WTC11 (cell line): ENCODE measurements at regions not wholly inside any gene's neighbourhood (a gene's known extent, or its start where the extent isn't known, plus 50 kb on each side); places are given as distances from the start of the nearest gene placed in this dataset.
A peak's percentile ranks its signal among the peaks of the same experiment; 100 is the strongest.
"Not testable (repeated sequence)": the region's sequence is repeated elsewhere in the genome, so short reads cannot be mapped to it uniquely, and the experiment has no call there.

ENCODE experiments used
- ATAC-seq: fragments of 200-7000 bp; cut with Tn5 transposase; 2 replicates; pipeline ENCODE4 v1.10.0; 2021; ENCODE audit warnings: mild to moderate bottlenecking, moderate library complexity
- CTCF ChIA-PET: fragments of 300-600 bp; sonication (Branson Sonifier 250); formaldehyde crosslinking; loops from one replicate; lab custom pipeline; 2021; ENCODE audit warnings: antibody characterized with exemption; lab: Charles Lee
- POLR2A ChIA-PET: fragments of 350-600 bp; sonication (Branson Sonifier 250); formaldehyde crosslinking; loops from one replicate; lab custom pipeline; 2021; ENCODE audit warnings: antibody characterized with exemption; lab: Charles Lee
- DNase-seq: peaks from one replicate; pipeline ENCODE4 v3.0.0; 2021; ENCODE audit warnings: low spot score
- H3K27ac Mint-ChIP-seq: 2 replicates; pipeline ENCODE4 v1.8.0; 2021; ENCODE audit warnings: mixed read lengths
- H3K27me3 Mint-ChIP-seq: 2 replicates; pipeline ENCODE4 v1.8.0; 2021; ENCODE audit warnings: low read depth, mild to moderate bottlenecking, moderate library complexity, mixed read lengths
- H3K36me3 Mint-ChIP-seq: 2 replicates; pipeline ENCODE4 v1.8.0; 2021; ENCODE audit warnings: mixed read lengths
- H3K4me1 Mint-ChIP-seq: 2 replicates; pipeline ENCODE4 v1.8.0; 2022; ENCODE audit warnings: mixed read lengths
- H3K4me3 Mint-ChIP-seq: 2 replicates; pipeline ENCODE4 v1.8.0; 2021; ENCODE audit warnings: mild to moderate bottlenecking, moderate library complexity, mixed read lengths
- H3K9me3 Mint-ChIP-seq: 2 replicates; pipeline ENCODE4 v1.8.0; 2021; ENCODE audit warnings: mixed read lengths
- ATF6 ChIP-seq: sonication (generic); formaldehyde crosslinking; IDR thresholded peaks from 2 replicates; pipeline ENCODE4 v1.8.1; 2023; ENCODE audit warnings: mild to moderate bottlenecking, missing genetic modification reagents
- CDX4 ChIP-seq: fragments of 250-450 bp; sonication (Bioruptor Pico); IDR thresholded peaks from 2 replicates; pipeline ENCODE4 v1.9.0; 2021; ENCODE audit warnings: moderate library complexity, mild to moderate bottlenecking, inconsistent platforms, borderline replicate concordance
- ETV6 ChIP-seq: sonication (generic); formaldehyde crosslinking; IDR thresholded peaks from 2 replicates; pipeline ENCODE4 v1.8.1; 2022; ENCODE audit warnings: mild to moderate bottlenecking, missing genetic modification reagents
- HMGXB4 ChIP-seq: sonication (generic); formaldehyde crosslinking; IDR thresholded peaks from 2 replicates; pipeline ENCODE4 v1.8.1; 2023; ENCODE audit warnings: mild to moderate bottlenecking, moderate library complexity, missing genetic modification reagents
- MAX ChIP-seq: sonication (generic); formaldehyde crosslinking; IDR thresholded peaks from 2 replicates; pipeline ENCODE4 v1.8.0; 2022; ENCODE audit warnings: mild to moderate bottlenecking, missing genetic modification reagents
- MLX ChIP-seq: sonication (generic); formaldehyde crosslinking; IDR thresholded peaks from 2 replicates; pipeline ENCODE4 v1.8.1; 2023; ENCODE audit warnings: mild to moderate bottlenecking, missing genetic modification reagents, moderate library complexity
- MXD4 ChIP-seq: fragments of 250-450 bp; sonication (Bioruptor Pico); IDR thresholded peaks from 2 replicates; pipeline ENCODE4 v1.8.0; 2021; ENCODE audit warnings: mild to moderate bottlenecking, moderate library complexity, borderline replicate concordance
- NFATC4 ChIP-seq: fragments of 250-450 bp; sonication (Bioruptor Pico); IDR thresholded peaks from 2 replicates; pipeline ENCODE4 v1.9.0; 2021; ENCODE audit warnings: mild to moderate bottlenecking
- NFE2L1 ChIP-seq: sonication (generic); formaldehyde crosslinking; IDR thresholded peaks from 2 replicates; pipeline ENCODE4 v1.8.1; 2023; ENCODE audit warnings: missing genetic modification reagents
- NFYB ChIP-seq: sonication (generic); formaldehyde crosslinking; conservative IDR thresholded peaks from 2 replicates; pipeline ENCODE4 v1.8.0; 2022; ENCODE audit warnings: low read depth, missing genetic modification reagents
- NR1H2 ChIP-seq: sonication (generic); formaldehyde crosslinking; IDR thresholded peaks from 2 replicates; pipeline ENCODE4 v1.9.0; 2021; ENCODE audit warnings: mild to moderate bottlenecking, moderate library complexity, missing genetic modification reagents
- SMAD3 ChIP-seq: sonication (generic); formaldehyde crosslinking; IDR thresholded peaks from 2 replicates; pipeline ENCODE4 v1.8.0; 2022; ENCODE audit warnings: missing genetic modification reagents, mild to moderate bottlenecking, borderline replicate concordance
- TP53 ChIP-seq: sonication (generic); formaldehyde crosslinking; IDR thresholded peaks from 2 replicates; pipeline ENCODE4 v1.8.1; 2023; ENCODE audit warnings: mild to moderate bottlenecking, missing genetic modification reagents
- USF2 ChIP-seq: sonication (generic); formaldehyde crosslinking; IDR thresholded peaks from 2 replicates; pipeline ENCODE4 v1.8.1; 2023; ENCODE audit warnings: mild to moderate bottlenecking, missing genetic modification reagents, moderate library complexity
- ZNF423 ChIP-seq: fragments of 250-450 bp; sonication (Bioruptor Pico); IDR thresholded peaks from 2 replicates; pipeline ENCODE4 v2.1.2; 2022; ENCODE audit warnings: mild to moderate bottlenecking, moderate library complexity

GRCh38 chr1:114249691-114250090 lies 96.0 kb upstream of the SYT6 start (continued):
- no peak for TF ChIP-seq CDX4 (CRISPR knock-in tag)
- no peak for TF ChIP-seq TP53

- ATAC-seq (no peak), DNase-seq (no peak)
- POLR2A ChIA-PET, result no interaction called here
- CTCF ChIA-PET, result no interaction called here
- TF ChIP-seq ETV6 (no peak), ATF6 (CRISPR knock-in tag) (no peak), NR1H2 (CRISPR knock-in tag) (no peak), SMAD3 (CRISPR knock-in tag) (no peak), ZNF423 (CRISPR knock-in tag) (no peak), USF2 (CRISPR knock-in tag) (no peak), NFATC4 (CRISPR knock-in tag) (no peak), NFE2L1 (CRISPR knock-in tag) (no peak), NFYB (no peak), HMGXB4 (CRISPR knock-in tag) (no peak), MXD4 (CRISPR knock-in tag) (no peak)
- peaks cover 31% of the 10 kb centered on the region for H3K9me3 Mint-ChIP-seq
- no peak overlapping the region for H3K4me3 Mint-ChIP-seq
- peaks cover 5% of the 10 kb centered on the region for H3K4me1 Mint-ChIP-seq
- peaks cover 49% of the 10 kb centered on the region for H3K27me3 Mint-ChIP-seq
- no peak overlapping the region for H3K27ac Mint-ChIP-seq
- peaks cover 15% of the 10 kb centered on the region for H3K36me3 Mint-ChIP-seq
Measured at GRCh38 chr1:114248162-114248561, 94.5 kb upstream of the SYT6 start.

GRCh38 chr1:114242531-114243210 lies 89.0 kb upstream of the SYT6 start:
- H3K36me3 Mint-ChIP-seq, result peaks cover 36% of the 10 kb centered on the region
- H3K27ac Mint-ChIP-seq, H3K4me3 Mint-ChIP-seq, POLR2A ChIA-PET, DNase-seq, ATAC-seq, H3K4me1 Mint-ChIP-seq, CTCF ChIA-PET: not testable (repeated sequence)
- H3K9me3 Mint-ChIP-seq, result peaks cover 60% of the 10 kb centered on the region
- H3K27me3 Mint-ChIP-seq, result peaks cover 46% of the 10 kb centered on the region

- Mint-ChIP-seq H3K9me3 (peaks cover 28% of the 10 kb centered on the region), H3K4me3 (no peak overlapping the region), H3K4me1 (peaks cover 9% of the 10 kb centered on the region), H3K27me3 (peaks cover 16% of the 10 kb centered on the region), H3K27ac (no peak overlapping the region), H3K36me3 (peaks cover 20% of the 10 kb centered on the region)
- DNase-seq (no peak), ATAC-seq (no peak)
- TF ChIP-seq MLX (no peak), MAX (CRISPR knock-in tag) (peak; percentile 59; the same call in 1 of the 2 replicates)
- POLR2A ChIA-PET, result no interaction called here
- CTCF ChIA-PET, result interaction anchor here (0.7 to 1.1 kb wide), 2 partner anchors 45 to 286 kb away, joined by 3 read pairs; no protein-coding TSS in a partner anchor
Measured at GRCh38 chr1:114238053-114238452, 84.4 kb upstream of the SYT6 start.
